DMS114 treated with DMSO at 0.1 percent for 48 hours (cell line): ENCODE measurements at regions not wholly inside any gene's neighbourhood (a gene's known extent, or its start where the extent isn't known, plus 50 kb on each side); places are given as distances from the start of the nearest gene placed in this dataset.

Experiments
- DNase-seq: peaks from one replicate; lab custom pipeline; 2025; ENCODE audit not compliant: unreplicated experiment; lab: John Stamatoyannopoulos, UW

DNA sequence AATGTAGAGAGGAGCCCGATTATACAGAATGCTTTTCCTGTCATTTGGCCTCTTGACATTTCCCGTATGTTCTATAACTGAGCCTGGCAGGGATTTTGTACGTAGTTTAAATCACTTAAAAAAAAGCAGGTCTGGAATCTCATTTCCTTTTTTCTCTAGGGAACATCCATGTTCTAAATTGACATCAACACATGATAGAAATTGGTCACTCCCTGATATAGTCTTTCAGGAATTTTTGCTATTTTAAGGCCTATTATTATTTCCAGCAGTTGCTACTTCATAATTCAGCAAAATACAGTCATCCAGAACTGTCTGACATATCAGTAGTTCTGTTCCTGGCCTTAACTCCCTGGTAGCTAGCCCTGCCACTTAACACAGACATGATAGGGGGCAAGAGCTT lies 565.7 kb upstream of the ZEB2 start:
- no peak for DNase-seq

DNA sequence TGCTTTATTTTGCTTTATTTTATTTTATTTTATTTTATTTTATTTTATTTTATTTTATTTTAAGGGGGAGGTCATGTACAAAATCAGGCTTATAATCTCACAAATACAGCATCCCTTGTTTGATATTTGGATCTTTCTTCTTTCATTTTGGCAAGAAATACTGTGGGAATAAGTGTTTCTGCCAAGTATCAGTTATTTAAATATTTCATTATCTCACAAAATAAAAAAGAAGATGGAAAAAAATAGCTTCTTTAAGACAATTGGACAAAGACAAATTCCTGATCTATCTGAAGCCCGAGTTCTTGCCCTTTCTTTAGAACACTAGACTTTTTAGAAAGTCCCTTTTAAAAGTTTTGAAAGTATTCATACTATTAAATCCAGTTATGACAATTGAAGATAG lies 560.5 kb upstream of the ZEB2 start:
- no peak for DNase-seq

DNA sequence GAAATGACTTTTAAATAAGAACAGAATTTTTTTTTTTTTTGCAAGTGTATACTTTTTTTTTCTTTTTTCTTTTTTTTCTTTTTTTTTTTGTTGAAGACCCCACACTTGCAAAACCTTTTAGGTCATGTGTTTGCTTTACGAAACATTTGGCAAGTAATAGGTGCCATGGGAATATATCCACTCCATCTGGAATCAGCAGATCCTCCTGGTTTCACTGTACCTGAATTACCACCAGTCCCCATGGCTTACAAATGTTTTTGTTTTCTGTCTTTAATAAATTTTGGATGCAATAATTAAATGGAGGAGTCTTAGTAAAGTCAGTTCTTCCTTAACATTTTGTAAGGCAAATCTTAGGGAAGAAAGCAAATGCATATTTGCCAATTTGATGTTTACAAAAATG lies 559.7 kb upstream of the ZEB2 start:
- DNase-seq: no peak

DNA sequence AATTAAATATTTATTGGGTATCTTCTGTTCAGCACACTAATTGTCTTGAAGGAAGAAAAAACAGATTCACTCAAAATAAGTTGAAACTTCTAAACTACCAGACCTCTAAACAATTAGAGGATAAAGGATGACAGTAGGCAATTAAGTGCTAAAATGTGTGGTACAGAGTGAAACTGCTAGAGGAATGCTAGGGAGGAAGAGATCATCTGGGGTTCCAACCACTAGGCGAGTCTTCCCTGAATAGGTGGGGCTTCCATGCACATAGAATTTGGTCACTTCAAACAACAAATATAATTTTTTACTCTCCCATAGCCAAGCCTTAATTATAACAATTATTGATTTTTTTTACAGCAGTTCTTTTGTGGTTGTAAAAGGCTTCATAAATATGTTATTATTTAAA lies 559.0 kb upstream of the ZEB2 start:
- DNase-seq: no peak

DNA sequence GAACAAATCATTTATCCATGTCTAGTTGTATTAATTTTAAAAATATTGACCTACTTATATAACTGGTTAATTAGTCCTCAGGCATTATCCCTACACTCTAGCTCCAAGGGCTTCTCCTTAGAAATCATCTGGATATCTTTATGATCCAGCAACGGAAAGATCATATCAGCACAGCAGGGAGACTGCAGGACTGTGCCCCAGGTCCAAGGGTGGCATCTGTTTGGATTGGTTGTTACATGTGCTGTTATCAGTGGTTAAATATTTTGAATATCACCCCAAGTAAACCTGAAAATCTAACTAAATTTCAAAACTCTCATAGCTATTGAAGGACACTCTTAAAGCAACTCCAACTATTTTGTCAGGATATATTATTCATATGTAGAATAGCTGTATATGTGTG lies 556.2 kb upstream of the ZEB2 start:
- no peak for DNase-seq

DNA sequence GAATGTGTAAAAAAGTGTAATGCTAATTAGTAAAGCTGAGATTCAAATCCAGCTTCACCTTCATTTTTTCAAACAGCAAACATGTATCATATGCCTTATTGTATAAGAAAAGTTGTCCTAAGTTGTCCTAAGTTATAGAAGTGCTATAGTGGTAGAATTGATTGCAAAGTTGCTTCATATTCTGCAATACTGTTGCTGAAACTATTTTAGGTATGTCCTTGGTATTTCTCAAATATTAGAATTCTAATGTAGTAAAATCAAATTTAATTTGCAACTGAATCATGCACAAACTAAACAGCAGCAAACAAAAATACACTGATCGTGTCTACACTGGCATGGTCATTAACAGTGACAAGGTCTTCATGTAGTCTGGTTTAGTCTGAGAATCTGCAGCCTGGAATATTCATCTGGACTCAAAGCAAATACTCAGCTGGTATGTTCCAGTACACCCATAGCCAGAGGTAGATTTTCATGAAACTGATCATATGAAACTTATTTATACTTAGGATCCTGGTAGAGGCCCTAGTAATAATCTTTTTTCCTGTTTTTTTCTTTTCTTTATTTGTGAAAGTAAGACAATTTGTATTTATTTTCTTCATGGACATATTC lies 555.6 kb upstream of the ZEB2 start:
- DNase-seq: no peak

DNA sequence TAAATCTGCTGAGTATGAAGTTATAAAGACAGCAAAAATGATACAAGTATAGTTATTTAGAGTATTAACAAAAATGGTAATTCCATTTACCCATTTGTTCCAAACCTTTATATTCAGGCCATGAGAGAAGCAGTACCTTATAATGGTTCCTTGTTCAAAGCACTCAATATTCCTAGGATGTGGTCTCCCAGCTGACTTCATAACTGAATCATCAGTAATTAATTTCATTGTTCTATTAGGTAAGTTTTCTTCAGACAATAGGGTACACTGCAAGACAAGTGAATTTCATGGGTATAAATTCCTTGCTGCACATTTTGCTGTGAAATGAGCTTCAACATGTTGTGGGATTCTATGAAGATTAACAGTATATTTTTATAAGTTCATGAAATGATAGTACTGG lies 550.8 kb upstream of the ZEB2 start:
- no peak for DNase-seq

DNA sequence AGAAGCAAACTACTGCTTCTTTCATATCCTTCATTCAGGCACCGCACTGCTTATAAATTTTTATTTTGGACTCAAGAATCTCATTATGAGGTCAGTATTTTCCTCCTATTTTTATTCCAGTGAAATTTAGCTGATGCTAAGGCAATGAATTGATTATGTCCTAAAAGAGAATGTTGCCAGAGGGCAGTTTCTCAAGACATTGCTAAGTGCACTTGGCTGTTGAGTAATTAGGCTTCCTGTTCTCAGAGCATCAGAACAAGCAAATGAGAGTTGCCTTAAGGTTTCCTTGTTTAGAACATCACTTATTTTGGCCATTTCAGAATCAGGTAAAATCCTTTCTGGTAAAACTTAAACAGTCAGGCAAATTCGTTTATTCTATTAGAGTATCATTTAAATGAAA lies 548.6 kb upstream of the ZEB2 start:
- no peak for DNase-seq

DNA sequence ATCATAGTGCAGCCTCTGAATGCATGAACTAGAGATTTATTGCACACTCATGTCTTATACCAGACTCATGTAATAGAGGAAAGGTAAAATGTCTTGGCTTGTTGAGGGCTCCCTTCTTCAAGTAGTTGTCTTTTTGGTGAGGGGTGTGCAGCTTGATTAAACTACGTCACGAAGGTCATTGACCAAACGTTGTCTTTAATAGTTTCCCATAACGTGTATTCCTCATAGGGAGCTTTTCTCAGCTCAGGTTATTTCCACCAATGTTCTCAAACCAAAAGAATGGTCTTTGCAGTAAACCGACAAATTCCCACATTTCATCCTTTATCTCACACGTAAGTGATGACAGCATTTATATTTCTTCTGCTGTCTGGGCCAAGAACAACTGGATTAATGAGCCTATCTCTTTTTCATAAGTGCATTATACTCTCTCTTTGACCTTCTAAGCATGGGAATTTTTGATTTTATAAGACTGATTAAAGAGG lies 547.7 kb upstream of the ZEB2 start:
- no peak for DNase-seq

DNA sequence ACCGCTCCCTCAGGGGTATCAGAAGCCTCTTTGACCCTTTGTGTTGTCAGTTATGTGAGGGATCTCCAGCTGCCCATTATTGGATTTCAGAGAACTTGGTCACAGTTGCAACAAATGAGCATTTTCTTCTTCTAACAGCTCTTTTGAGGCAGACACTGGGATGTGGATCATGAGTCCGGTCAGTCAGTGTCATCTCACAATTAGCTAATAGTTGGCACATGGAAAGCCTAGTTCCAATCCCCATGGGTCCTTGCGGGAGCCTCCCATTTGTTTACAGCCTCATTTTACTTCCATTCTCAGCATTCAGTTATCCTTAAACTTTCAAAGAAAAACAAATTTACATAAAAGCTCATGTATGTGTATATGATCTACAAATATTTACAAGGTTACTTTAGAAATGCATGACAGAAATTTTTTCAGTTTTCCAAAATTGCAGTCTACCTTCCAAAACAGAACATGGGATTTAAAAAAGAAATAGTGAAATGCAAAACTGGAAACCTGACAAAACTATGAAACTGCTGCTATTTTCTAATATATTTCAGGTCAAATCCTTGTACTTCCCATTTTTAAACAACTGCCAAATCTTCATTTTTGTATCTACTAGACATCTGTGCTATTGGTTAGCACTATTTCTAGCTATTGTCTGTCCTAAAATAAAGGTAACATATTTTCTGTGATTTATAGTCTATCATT lies 547.1 kb upstream of the ZEB2 start:
- DNase-seq: no peak

DNA sequence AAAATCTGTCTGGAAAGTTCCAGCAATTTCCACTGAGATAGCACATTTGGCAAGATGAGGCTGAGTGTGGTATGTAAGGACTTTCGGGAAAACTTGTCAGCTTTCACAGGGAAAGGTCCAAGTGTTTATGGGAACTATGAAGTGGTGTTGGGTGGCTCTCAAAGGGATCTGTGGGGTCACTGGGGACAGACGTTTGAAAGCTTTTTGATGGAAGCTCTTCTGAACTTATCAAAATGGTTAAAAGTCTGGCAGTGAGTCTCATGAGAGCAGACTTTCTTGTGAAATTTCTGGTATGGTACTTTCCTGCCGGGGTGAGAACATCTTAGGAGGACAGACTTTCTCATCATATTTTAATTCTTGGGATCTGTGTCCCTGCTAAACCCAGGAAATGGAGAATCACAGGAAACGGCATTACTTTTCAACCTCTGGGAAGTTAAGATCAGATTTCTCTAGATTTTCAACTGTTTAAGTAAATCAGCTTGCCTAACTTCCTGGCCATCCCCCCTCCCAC lies 546.3 kb upstream of the ZEB2 start:
- no peak for DNase-seq

DNA sequence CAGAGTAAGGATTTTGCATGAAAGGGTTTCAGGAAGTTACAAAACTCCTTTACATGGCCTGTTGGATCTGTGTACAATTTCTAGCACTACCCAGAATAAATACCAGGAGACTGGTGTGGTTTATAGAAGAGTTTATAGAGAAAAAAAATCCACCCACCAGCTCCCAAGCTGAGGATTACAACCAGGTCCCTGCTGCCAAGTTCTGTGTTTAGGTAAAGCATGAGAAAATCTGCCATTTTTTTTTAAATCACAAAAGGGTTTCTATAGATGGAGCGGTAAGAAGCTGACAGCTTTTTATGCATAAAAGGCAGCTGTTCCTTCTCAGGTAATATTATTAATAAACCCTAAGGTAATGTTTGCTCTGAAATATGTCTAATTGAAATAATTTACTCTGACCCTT lies 545.4 kb upstream of the ZEB2 start:
- no peak for DNase-seq

DNA sequence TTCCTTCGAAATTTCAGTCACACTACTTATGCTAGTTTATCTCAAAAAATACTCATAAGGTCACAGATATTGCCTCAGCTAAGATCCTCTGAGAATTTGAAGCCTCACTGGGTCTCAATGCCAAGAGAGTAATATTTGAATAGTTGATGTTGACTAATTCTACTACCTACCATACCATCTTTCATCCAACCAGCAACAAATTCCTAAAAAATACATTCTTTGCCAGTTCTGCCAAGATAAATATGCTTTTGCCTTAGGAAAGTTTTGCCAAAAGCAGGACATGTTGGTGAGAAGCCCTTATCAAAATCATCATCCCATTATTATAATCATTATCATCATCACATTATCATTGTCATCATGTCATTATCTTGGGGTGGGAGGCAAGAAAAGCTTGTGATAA lies 544.6 kb upstream of the ZEB2 start:
- no peak for DNase-seq

DNA sequence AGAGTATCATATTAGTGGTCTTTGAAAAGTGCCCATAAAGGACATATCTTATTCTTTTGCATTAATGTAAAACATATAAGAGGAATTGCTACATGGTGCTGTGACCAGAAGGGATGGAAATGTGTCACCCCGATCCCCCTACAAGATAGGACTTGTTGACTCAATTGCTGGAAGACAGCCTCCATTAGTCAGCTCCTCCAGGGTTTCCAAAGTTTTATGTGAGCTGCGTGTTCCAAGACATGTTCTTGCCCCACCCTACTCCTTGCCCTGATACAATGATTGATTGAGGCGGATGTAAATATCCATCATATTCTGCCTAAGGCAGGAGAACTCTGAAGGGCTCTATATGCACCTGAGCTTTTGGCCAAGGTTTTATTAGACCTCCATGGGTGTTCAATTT lies 541.0 kb upstream of the ZEB2 start:
- DNase-seq: no peak

DNA sequence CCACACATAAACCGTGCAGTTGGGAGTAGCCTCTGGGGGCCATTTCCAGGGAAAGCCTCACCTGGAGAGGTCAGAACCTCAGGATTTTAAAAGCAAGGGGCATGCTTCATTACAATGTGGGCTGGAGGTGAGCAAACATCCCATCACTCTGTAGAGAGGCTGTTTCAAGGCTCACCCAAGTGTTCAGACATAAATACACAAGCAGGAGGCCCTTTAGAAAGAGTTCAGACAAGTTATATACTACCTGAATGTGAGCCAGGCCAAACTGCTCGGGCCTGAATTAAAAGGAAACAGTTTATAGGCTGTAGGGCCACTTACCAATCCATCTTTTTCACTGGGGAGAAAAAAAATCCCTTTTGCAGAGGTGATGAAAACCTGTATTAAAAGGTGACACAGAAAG lies 540.0 kb upstream of the ZEB2 start:
- DNase-seq: no peak

DNA sequence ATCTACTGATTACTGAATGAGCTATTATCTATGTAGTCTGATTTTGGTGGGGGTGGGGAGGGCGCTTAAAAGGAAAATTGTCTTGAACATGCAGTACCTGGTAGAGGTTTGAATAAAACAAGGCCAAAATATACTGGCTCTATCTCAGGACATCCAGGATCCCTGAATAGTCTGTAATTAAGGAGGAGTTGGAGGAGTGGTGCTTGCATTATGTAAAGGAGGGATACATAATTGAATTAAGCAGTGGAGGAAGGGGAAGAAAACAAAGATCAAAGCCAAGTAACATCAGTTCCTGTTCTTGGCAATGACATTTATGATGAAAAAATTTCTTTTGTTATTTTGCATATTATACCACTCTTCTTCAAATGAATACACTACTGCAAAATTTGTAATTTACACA lies 539.4 kb upstream of the ZEB2 start:
- DNase-seq: no peak

DNA sequence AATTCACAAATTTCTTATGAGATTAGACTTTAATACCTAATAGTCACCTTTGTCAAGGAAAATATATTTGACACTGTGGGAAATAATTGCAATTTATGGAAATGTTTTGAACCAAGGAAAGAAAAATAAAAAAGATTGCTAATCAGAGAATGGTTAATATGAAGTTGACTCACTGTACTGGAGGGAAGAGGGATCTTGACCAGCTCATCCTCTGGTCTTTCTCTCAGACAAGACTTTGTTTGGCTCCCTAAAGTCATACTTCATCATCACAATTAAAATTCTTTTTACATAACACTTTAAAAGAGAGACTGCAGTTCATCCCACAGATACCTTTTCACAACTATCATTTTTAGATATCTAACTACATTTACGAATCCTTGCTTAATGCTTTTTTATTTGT lies 538.5 kb upstream of the ZEB2 start:
- no peak for DNase-seq

DNA sequence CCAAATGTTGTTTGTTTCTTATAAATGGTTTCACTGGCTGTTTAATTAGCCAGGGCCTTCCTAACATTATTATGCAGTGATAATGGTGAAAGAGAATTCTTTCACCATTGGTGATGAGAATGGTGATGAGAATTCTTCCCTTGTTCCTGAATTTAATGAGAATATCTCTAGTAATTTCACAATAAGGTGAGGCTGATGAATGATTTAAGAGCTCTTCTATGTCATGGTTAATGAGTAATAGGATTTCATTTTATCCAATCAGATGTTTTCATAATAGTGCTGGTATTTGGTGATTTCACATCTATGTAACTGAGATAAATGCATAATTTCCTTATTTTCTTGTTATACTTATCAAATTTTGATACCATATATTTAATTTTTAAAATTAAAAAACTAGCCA lies 535.7 kb upstream of the ZEB2 start:
- DNase-seq: no peak

DNA sequence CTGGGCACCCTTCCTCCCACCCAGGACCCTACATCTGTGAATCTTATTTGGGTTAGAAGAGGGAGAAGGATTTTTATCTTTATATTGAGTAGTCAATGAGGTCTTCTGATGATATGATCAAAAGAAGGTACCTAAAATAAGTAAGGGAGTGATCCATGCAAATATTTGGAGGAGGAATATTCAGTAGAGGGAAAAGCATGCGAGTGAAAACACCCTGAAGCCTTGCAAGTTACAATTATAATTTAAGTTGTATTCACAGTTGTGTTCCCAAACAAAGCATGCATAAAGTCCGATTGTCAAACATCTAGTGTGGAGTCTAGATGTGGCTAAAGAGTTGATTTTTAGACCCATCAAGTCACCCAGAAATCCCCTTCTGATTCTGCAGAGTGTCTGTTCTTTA lies 530.2 kb upstream of the ZEB2 start:
- DNase-seq: no peak

DNA sequence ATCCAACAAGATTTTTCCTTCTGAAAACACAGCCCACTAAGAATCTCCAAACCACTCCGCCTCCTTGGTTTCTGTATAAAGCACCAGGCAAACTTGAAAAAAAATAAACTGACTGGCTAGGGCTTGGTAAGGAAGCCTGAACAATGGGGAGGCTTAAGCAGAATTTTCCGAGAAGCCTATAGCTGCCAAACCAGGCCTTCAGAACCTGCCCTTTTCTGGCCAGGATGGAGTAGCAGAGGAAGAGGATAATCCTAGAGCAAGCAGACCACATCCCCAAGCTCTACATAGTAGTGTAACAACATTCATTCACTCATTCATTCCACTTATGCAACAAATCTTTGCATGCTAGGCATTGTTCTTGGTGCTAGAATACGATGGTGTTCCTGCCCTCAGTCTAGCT lies 529.6 kb upstream of the ZEB2 start:
- DNase-seq: no peak

DNA sequence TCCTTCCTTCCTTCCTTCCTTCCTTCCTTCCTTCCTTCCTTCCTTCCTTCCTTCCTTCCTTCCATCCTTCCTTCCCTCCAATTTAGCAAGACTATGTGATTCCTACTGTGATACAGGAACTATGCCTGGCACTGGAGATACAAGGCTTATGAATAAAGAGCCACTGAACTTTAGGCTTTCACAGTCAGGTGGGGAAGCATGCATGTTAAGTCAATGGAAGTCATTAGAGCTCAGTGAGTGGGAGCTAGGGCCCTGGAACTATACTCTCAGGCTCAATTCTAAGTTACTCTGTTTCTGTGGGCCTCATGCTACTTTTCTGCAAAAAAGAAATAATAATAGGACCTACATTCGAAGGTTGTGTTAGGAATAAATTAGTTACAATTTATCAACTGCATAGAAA lies 527.6 kb upstream of the ZEB2 start:
- no peak for DNase-seq

DNA sequence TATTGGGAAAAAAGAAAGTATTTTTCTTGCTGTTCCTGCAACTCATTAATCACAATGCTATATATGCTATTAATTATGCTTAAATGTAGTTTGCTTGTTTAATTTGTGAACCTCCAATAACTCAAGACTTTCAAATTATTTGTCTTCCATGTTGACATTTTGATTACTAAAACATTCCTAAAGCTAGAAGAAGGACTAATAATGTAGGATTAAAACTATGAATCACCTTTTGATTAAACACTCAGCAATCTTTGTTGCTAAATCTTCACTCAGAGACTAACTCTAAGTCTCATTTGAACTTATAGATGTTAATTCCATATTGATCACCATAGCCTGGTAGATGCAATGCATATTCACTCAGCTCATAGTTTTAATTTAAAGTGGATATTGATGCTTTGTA lies 524.6 kb upstream of the ZEB2 start:
- no peak for DNase-seq

DNA sequence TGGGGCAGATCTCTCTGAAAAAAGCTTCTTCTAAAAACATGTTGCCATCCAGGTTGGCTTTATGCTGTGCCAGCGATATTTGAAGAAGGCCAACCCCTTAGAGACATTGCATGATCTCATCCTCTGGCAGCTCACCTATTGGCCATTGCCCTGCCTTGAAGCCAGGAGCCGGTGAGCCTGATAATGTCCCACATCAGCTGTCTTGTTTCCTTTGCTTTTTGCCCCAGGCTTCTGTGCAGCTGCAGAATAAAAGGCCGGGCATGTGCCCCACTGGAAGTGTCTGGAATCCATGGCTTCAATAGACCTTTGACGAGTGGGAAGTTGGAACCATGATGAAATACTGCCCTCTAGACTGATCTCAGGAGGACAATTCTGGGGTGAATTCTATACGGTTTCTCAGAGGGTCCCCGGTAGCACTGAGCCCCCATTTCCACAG lies 523.5 kb upstream of the ZEB2 start:
- no peak for DNase-seq
